Smooth muscle cell (in vitro differentiated cells): ENCODE measurements at regions not wholly inside any gene's neighbourhood (a gene's known extent, or its start where the extent isn't known, plus 50 kb on each side); places are given as distances from the start of the nearest gene placed in this dataset.

Source experiments
- DNase-seq: peaks from one replicate; lab custom pipeline; 2025; ENCODE audit not compliant: unreplicated experiment; lab: John Stamatoyannopoulos, UW
- H2AFZ ChIP-seq: fragments of 200-600 bp; sonication (generic); 2 replicates; pipeline ENCODE4 v1.6.0; 2016; ENCODE audit warnings: antibody characterized with exemption, low read depth, mild to moderate bottlenecking
- H3F3A ChIP-seq: fragments of 200-600 bp; sonication (generic); 2 replicates; pipeline ENCODE4 v1.6.0; 2017; ENCODE audit warnings: antibody characterized with exemption, low read depth
- H3K27ac ChIP-seq: fragments of 200-600 bp; sonication (generic); 2 replicates; pipeline ENCODE4 v1.5.1; 2016; ENCODE audit warnings: low read depth, mild to moderate bottlenecking
- H3K27me3 ChIP-seq: fragments of 200-600 bp; sonication (generic); 2 replicates; pipeline ENCODE4 v1.6.1; 2016; ENCODE audit warnings: low read depth, mild to moderate bottlenecking
- H3K36me3 ChIP-seq: fragments of 200-600 bp; sonication (generic); 2 replicates; pipeline ENCODE4 v1.5.1; 2016; ENCODE audit warnings: low read depth
- H3K4me1 ChIP-seq: fragments of 200-600 bp; sonication (generic); 2 replicates; pipeline ENCODE4 v1.5.1; 2016; ENCODE audit warnings: low read depth
- H3K4me2 ChIP-seq: fragments of 200-600 bp; sonication (generic); 2 replicates; pipeline ENCODE4 v1.6.0; 2016; ENCODE audit warnings: mild to moderate bottlenecking
- H3K4me3 ChIP-seq: fragments of 200-600 bp; sonication (generic); 2 replicates; pipeline ENCODE4 v1.5.1; 2016; ENCODE audit warnings: mild to moderate bottlenecking
- H3K79me2 ChIP-seq: fragments of 200-600 bp; sonication (generic); 2 replicates; pipeline ENCODE4 v1.6.0; 2016; ENCODE audit warnings: low read depth, mild to moderate bottlenecking
- H3K9ac ChIP-seq: fragments of 200-600 bp; sonication (generic); 2 replicates; pipeline ENCODE4 v1.6.0; 2016; ENCODE audit warnings: low read depth
- H3K9me3 ChIP-seq: fragments of 200-600 bp; sonication (generic); replicated peaks from 2 replicates; pipeline ENCODE4 v1.5.1; 2016; ENCODE audit warnings: low read depth
- H4K20me1 ChIP-seq: fragments of 200-600 bp; sonication (generic); 2 replicates; pipeline ENCODE4 v1.6.0; 2016; ENCODE audit warnings: low read depth
- CTCF ChIP-seq: fragments of 200-600 bp; sonication (generic); IDR thresholded peaks from 2 replicates; pipeline ENCODE4 v1.5.1; 2017; ENCODE audit warnings: borderline replicate concordance, mild to moderate bottlenecking, antibody characterized with exemption; ENCODE audit not compliant: insufficient read depth, poor library complexity, severe bottlenecking
- WGBS: methylation state at CpG from one replicate; pipeline ENCODE4 v1.1.7; 2016; ENCODE audit warnings: low lambda C conversion rate; 5-methylcytosine and 5-hydroxymethylcytosine counted together

GRCh38 chr3:29156086-29156715 lies 124.7 kb upstream of the RBMS3 start:
- no peaks in the 10 kb centered on the region for H3K79me2 ChIP-seq
- no peak overlapping the region for H3K4me3 ChIP-seq
- H2AFZ ChIP-seq: peak overlapping the region; percentile 59
- H3K27ac ChIP-seq: peak overlapping the region; percentile 22
- H3K36me3 ChIP-seq: no peaks in the 10 kb centered on the region
- H3F3A ChIP-seq: no peaks in the 10 kb centered on the region
- no peak for TF ChIP-seq CTCF
- peaks cover 8% of the 10 kb centered on the region for H3K4me1 ChIP-seq
- no peak overlapping the region for H3K9ac ChIP-seq
- DNase-seq: no peak
- 22% methylated on average over 5 of the region's 5 CpGs for WGBS
- H4K20me1 ChIP-seq: no peaks in the 10 kb centered on the region
- peak overlapping the region; percentile 60 for H3K4me2 ChIP-seq
- H3K9me3 ChIP-seq: no peaks in the 10 kb centered on the region
- H3K27me3 ChIP-seq: no peaks in the 10 kb centered on the region

GRCh38 chr3:29164825-29165224 lies 116.0 kb upstream of the RBMS3 start:
- Histone ChIP-seq H3F3A (no peaks in the 10 kb centered on the region), H3K36me3 (no peaks in the 10 kb centered on the region), H3K4me1 (no peaks in the 10 kb centered on the region), H3K9ac (no peak overlapping the region), H3K4me2 (no peak overlapping the region), H4K20me1 (no peaks in the 10 kb centered on the region), H3K9me3 (no peaks in the 10 kb centered on the region), H2AFZ (peak overlapping the region; percentile 47), H3K27me3 (no peaks in the 10 kb centered on the region), H3K27ac (no peak overlapping the region), H3K4me3 (no peak overlapping the region), H3K79me2 (no peaks in the 10 kb centered on the region)
- 67% methylated on average over 3 of the region's 3 CpGs for WGBS
- no peak for DNase-seq
- TF ChIP-seq CTCF: no peak

- no peak overlapping the region for H3K4me2 ChIP-seq
- no peak overlapping the region for H3K4me3 ChIP-seq
- H3K27me3 ChIP-seq: no peaks in the 10 kb centered on the region
- no peak overlapping the region for H3K9ac ChIP-seq
- no peaks in the 10 kb centered on the region for H3K36me3 ChIP-seq
- H4K20me1 ChIP-seq: no peaks in the 10 kb centered on the region
- DNase-seq: no peak
- H3F3A ChIP-seq: peaks cover 9% of the 10 kb centered on the region
- no peak overlapping the region for H2AFZ ChIP-seq
- no peak overlapping the region for H3K27ac ChIP-seq
- TF ChIP-seq CTCF: no peak
- 83% methylated on average over 1 of the region's 1 CpG for WGBS
- no peaks in the 10 kb centered on the region for H3K9me3 ChIP-seq
- H3K4me1 ChIP-seq: peaks cover 12% of the 10 kb centered on the region
- H3K79me2 ChIP-seq: no peaks in the 10 kb centered on the region
Measured at GRCh38 chr3:29167180-29167579, 113.7 kb upstream of the RBMS3 start.

GRCh38 chr3:29168081-29168480 lies 112.8 kb upstream of the RBMS3 start:
- Histone ChIP-seq H3K27ac (no peak overlapping the region), H2AFZ (no peak overlapping the region), H3K4me1 (peaks cover 13% of the 10 kb centered on the region), H3K9ac (no peak overlapping the region), H3K36me3 (no peaks in the 10 kb centered on the region), H3K79me2 (no peaks in the 10 kb centered on the region), H3K4me3 (no peak overlapping the region), H3F3A (peaks cover 9% of the 10 kb centered on the region), H3K4me2 (no peak overlapping the region), H4K20me1 (no peaks in the 10 kb centered on the region), H3K9me3 (no peaks in the 10 kb centered on the region), H3K27me3 (no peaks in the 10 kb centered on the region)
- WGBS: 93% methylated on average over 2 of the region's 2 CpGs
- no peak for TF ChIP-seq CTCF
- DNase-seq: no peak
